ENCODE measurements at regions not wholly inside any gene's neighbourhood (a gene's known extent, or its start where the extent isn't known, plus 50 kb on each side); places are given as distances from the start of the nearest gene placed in this dataset.

- TF ChIP-seq, protein P1, sequence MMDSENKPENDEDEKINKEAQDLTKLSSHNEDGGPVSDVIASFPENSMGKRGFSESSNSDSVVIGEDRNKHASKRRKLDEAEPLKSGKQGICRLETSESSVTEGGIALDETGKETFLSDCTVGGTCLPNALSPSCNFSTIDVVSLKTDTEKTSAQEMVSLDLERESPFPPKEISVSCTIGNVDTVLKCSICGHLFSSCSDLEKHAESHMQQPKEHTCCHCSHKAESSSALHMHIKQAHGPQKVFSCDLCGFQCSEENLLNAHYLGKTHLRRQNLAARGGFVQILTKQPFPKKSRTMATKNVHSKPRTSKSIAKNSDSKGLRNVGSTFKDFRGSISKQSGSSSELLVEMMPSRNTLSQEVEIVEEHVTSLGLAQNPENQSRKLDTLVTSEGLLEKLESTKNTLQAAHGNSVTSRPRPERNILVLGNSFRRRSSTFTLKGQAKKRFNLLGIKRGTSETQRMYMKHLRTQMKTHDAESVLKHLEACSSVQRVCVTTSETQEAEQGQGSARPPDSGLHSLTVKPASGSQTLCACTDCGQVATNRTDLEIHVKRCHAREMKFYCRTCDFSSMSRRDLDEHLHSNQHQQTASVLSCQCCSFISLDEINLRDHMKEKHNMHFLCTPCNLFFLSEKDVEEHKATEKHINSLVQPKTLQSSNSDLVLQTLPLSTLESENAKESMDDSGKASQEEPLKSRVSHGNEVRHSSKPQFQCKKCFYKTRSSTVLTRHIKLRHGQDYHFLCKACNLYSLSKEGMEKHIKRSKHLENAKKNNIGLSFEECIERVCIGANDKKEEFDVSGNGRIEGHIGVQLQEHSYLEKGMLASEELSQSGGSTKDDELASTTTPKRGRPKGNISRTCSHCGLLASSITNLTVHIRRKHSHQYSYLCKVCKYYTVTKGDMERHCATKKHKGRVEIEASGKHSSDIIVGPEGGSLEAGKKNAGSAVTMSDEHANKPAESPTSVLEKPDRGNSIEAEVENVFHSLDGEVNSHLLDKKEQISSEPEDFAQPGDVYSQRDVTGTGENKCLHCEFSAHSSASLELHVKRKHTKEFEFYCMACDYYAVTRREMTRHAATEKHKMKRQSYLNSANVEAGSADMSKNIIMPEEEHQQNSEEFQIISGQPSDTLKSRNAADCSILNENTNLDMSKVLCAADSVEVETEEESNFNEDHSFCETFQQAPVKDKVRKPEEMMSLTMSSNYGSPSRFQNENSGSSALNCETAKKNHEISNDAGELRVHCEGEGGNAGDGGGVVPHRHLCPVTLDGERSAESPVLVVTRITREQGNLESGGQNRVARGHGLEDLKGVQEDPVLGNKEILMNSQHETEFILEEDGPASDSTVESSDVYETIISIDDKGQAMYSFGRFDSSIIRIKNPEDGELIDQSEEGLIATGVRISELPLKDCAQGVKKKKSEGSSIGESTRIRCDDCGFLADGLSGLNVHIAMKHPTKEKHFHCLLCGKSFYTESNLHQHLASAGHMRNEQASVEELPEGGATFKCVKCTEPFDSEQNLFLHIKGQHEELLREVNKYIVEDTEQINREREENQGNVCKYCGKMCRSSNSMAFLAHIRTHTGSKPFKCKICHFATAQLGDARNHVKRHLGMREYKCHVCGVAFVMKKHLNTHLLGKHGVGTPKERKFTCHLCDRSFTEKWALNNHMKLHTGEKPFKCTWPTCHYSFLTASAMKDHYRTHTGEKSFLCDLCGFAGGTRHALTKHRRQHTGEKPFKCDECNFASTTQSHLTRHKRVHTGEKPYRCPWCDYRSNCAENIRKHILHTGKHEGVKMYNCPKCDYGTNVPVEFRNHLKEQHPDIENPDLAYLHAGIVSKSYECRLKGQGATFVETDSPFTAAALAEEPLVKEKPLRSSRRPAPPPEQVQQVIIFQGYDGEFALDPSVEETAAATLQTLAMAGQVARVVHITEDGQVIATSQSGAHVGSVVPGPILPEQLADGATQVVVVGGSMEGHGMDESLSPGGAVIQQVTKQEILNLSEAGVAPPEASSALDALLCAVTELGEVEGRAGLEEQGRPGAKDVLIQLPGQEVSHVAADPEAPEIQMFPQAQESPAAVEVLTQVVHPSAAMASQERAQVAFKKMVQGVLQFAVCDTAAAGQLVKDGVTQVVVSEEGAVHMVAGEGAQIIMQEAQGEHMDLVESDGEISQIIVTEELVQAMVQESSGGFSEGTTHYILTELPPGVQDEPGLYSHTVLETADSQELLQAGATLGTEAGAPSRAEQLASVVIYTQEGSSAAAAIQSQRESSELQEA (CRISPR knock-in tag; IDR thresholded peaks at IDR 0.05; ENCODE audit: not compliant biosample characterization): no peak
- TF ChIP-seq ZNF235 (CRISPR knock-in tag; IDR thresholded peaks at IDR 0.05; ENCODE audit: borderline replicate concordance) (no peak), FOXP1 (IDR thresholded peaks at IDR 0.05) (no peak), FOXP1 (CRISPR knock-in tag; IDR thresholded peaks at IDR 0.05) (no peak), ZNF782 (CRISPR knock-in tag; IDR thresholded peaks at IDR 0.05; ENCODE audit: borderline replicate concordance) (no peak), PCBP1 (IDR thresholded peaks at IDR 0.05; ENCODE audit: borderline replicate concordance, low read depth, low read length) (no peak), TGIF2 (CRISPR knock-in tag; IDR thresholded peaks at IDR 0.05) (no peak), HMG20A (CRISPR knock-in tag; IDR thresholded peaks at IDR 0.05; ENCODE audit: borderline replicate concordance) (no peak), RXRA (CRISPR knock-in tag; IDR thresholded peaks at IDR 0.05) (no peak), ZNF772 (CRISPR knock-in tag; IDR thresholded peaks at IDR 0.05) (no peak), ZNF281 (CRISPR knock-in tag; IDR thresholded peaks at IDR 0.05; ENCODE audit: borderline replicate concordance) (no peak), TMF1 (CRISPR knock-in tag; IDR thresholded peaks at IDR 0.05; ENCODE audit: low read depth) (no peak)
Observed at GRCh38 chr18:7366597-7366996, 135.7 kb downstream of the LRRC30 start (continued).
